HG02938 (cell line): ENCODE measurements at regions not wholly inside any gene's neighbourhood (a gene's known extent, or its start where the extent isn't known, plus 50 kb on each side); places are given as distances from the start of the nearest gene placed in this dataset.

Source experiments
- ATAC-seq: cut with Tn5 transposase; IDR thresholded peaks from one replicate; pipeline ENCODE4 v1.9.1; 2021; ENCODE audit warnings: mild to moderate bottlenecking, moderate library complexity; ENCODE audit not compliant: unreplicated experiment

- no peak for ATAC-seq
These were observed 59.7 kb downstream of the GPX5 start for GRCh38 chr6:28585335-28585734.

- ATAC-seq, result no peak
These were observed 60.6 kb downstream of the GPX5 start for GRCh38 chr6:28586324-28586723.

GRCh38 chr6:28586962-28587745, 61.5 kb downstream of the GPX5 start:
- peak; percentile 65 for ATAC-seq

GRCh38 chr6:28587746-28588075, 62.0 kb downstream of the GPX5 start:
- no peak for ATAC-seq

DNA sequence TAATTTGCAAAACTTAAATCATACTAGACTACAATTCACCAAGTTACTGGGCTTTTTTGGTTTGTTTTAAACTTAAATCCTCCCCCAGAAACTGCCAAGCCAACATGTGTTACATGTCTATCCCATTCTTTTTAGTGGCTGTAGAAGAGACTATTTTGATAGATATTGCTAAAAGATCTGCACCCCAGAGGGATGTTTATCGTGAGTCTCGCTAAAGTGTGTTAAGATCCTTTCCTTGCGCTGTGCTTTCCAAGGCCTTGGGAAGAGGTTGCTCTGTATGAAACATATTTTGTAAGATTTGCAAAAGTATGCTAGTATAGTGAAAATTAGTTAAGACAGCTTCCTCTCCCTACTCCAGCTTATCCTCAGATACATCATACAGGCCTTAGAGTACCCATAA, 63.0 kb downstream of the GPX5 start:
- ATAC-seq, result no peak

- ATAC-seq, result no peak
These were observed 63.7 kb downstream of the GPX5 start for GRCh38 chr6:28589234-28589956.

GRCh38 chr6:28589957-28590349, 64.3 kb downstream of the GPX5 start:
- no peak for ATAC-seq

DNA sequence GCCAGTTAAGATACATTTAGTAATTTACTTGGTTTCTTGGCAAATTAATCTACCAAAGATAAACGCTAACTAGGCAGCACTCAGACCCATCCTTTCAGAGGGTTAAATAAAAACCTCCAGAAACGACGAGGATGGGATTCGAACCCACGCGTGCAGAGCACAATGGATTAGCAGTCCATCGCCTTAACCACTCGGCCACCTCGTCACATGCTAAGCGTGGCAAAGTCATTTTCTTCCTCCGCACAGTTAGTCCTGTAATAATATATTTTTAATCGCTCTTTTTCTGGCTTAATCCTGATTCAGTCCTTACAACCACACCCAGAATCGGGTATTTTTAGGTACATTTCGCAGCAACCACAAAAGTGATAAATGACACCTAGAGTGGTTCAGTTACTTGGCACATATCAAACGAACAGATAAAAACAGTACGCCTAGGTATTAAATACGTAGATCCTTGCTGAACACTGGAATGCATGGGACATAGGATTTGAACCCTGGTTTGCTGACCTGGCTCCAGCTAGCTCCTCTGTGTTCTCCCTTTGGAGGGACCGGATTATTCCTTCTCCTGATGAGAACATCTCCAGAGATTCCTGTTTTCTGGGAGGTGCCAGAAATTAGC, 71.6 kb downstream of the GPX5 start:
- ATAC-seq, result no peak

DNA sequence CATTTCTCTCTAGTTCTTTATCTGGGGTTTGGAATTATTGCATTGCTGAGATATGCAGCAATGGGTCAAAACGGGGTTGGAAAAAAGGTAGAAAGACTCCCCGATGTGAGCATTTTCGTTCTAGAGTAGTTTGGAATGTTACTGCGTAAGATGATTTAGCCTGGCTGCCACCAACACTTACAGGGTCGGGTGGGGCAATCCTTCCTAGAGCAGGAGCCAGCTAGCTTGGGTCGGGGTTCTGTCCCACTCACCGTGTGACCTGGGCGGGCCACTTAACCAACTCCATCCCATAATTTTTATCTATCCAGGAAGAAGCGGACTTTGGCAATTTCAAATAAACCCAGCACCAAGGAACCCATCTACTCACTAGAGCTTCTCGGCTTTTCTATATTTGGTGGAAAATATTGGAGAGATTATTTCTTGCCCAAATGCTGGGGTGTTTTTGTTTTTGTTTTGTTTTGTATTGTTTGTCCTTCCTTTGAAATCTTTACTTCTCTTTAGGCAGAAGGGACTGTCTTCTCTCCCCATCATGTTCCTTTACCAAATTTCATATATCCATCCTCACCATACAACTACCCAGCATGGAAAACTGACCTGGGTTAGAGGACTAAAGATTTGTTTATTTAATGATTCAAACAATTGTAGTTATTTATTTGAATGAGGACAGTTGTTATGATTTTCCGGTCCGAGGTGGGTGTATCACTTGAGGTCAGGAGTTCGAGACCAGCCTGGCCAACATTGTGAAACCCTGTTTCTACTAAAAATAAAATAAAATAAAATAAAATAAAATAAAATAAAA, 72.4 kb downstream of the GPX5 start:
- no peak for ATAC-seq

- ATAC-seq, result no peak
These were observed 73.3 kb downstream of the GPX5 start for GRCh38 chr6:28598757-28599686.

DNA sequence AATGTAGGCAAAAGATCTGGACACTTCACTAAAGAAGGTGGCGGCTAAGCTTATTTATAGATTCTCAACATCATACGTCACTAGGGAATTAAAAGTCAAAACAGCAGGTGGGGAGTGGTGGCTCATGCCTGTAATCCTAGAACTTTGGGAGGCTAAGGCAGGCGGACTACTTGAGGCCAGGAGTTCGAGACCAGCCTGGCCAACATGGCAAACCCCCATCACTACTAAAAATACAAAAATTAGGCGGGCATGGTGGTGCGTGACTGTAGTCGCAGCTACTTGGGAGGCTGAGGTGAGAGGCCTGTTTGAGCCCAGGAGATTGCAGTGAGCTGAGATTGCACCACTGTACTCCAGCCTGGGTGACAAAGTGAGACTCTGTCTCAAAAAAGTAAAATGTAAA, 74.6 kb downstream of the GPX5 start:
- ATAC-seq, result no peak

DNA sequence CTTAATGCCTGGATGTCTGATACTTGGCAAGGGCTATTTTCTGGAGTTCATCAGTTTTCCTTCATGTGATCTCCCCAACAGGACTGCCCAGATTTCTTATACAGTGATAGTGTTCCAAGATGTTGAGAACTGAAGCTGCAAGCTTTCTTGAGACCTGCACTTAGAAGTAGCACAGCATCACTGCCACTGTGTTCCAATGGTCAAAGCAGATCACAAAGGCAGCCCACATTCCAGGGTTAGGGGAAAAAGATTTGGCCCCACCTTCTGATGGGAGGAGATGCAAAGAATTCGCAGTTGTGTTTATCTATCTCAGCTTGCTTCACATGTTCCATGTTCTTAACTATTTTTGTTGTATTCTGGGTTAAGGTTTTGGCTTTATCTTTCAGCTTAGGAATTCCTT, 78.2 kb downstream of the GPX5 start:
- ATAC-seq, result no peak

DNA sequence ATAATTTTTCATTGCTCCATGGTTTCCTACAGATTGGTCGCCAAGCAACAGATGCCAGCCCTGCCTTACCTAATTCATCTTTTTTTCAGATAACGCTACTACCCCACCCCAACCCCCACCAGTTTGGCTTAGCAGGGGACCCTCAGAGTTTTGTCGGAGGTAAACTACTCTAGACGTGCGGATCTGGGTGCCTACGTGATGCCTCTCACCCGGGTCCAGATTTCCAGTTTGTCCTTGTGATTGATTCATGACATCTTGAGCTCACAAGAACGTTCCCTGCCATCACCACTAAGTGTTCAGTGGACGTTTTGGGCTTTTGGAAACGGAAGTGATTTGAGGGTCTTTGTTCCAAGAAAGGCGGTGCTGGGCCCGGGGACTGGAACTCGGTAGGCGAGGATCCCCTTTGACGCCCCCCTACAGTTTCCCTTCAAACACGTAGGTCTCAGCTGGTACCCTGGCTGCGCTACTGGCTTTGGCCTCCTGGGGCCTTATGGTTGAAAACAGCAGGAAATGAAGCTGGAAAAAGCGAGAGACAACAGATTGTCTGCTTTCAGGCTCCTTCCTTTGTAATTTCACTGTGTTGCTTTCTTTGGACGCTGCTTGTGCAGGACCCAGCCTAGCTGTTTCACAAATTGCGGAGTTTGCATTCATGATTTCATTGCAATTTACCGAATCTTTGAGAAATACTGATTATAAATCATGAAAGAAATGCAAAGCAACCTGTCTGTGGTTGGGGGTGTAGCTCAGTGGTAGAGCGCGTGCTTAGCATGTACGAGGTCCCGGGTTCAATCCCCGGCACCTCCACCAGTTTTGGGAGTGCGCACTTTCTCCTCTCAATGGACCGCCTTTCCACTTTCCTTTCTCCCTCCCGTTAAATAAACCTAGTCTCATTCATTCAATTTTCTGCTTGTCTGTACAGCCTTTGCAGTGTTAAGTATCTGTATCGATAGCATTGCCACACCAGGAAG, 81.0 kb downstream of the GPX5 start:
- no peak for ATAC-seq

- no peak for ATAC-seq
These were observed 82.3 kb downstream of the GPX5 start for GRCh38 chr6:28607990-28608389.

DNA sequence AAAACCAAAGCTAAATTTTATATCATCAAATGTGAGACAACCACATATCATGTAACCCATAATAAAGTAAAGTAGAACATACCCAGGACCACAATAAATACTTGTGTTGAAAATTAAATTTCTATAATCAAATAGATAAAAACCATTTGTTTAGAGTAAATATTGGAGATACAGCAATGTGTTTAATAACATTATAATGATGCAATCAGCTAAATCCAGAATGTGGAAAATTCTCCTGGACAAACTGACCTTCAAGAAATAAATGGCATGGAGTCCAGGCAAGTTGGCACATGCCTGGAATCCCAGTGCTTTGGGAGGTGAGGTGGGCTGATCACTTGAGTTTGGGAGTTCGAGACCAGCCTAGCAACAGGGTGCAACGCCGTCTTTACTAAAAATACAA, 84.0 kb downstream of the GPX5 start:
- no peak for ATAC-seq

DNA sequence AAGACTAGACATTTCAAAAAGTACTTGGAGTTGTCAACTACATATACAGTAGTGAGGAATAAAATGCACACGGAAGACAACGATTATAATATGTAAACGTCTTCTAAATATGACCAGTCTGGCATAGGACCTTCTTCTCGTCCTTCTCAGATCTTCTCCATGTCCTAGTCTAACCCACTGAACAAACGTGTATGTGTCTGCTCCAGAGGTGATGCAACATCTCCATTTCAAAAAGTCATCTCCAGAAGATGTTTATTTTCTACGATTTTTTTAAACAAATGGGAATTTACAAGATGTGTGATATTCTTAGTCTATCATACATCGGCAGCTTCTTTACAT, 89.9 kb downstream of the GPX5 start:
- no peak for ATAC-seq

DNA sequence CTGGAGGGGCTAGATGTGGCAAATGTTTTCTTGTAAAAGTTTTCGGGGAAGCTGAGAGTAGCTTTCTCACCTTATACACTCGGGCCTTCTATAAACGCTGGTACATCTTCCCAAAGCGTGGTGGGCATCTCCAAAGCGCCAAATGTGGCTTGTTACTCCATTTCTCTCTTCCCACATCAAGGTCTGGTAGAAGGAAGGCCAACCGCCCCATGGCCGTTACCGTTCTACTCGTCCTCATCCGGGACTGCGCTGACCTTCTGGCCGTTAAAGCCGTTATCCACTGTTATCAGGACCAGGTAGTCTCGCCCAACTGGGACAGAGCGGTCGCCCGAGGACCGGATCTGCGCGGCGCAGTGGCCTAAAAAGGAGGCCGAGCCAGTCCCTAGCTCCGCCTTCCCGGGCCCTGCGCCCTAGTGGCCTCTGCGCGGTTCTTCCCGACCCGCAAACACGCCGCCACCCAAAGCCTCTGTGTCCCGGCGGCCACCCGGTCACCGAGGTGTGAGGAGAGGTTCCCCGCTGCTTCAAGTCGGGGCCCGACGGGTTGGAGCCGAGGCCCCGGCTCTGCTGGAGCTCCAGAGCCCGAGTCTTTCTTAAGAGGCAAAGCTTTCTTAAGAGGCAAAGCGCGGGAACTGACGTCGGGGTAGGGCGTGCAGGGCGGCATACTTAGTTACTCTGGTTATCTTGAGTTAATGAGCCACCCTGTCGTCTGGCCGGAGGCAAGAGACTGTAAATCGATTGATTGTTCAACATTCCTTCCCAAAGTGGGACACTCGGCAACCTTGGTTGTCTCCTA, 90.5 kb downstream of the GPX5 start:
- no peak for ATAC-seq

DNA sequence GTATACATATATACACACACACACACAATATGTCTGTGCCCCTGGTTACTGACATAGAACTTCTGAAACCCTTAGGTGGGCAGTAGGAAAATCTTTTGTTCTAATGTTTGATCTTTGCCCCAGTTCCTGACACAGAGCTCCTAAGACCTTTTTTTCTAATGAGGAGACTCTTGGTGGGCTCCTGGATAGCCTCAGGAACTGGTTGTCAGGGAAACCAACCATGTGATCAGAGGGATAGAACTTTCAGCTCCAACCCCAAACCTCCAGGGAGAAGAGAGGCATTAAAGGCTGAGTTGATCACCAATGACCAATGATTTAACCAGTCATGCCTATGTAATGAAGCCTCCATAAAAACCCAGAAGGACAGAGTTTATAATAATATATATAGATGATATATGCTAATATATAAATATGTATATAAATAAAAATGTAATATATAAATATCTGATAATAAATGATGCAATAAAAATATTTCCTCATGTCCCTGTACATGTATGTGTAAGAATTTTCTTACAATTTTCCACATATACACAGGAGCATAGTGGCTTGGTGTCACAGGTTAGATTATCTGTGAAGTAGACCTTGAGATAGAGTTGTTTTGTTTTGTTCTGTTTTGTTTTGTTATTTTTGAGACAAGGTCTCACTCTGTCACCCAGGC, 93.3 kb downstream of the GPX5 start:
- ATAC-seq, result no peak
